H9 (cell line): ENCODE measurements at regions not wholly inside any gene's neighbourhood (a gene's known extent, or its start where the extent isn't known, plus 50 kb on each side); places are given as distances from the start of the nearest gene placed in this dataset.

Source experiments
- DNase-seq: peaks from one replicate; pipeline ENCODE4 v3.0.0-alpha.2; 2017
- H2AFZ ChIP-seq: one replicate; pipeline ENCODE4 v1.6.1; 2013; ENCODE audit warnings: mild to moderate bottlenecking, low read length, control low read depth, moderate library complexity
- H2AK5ac ChIP-seq: 2 replicates; pipeline ENCODE4 v1.6.1; 2013; ENCODE audit warnings: low read length, control low read depth, mixed read lengths; ENCODE audit not compliant: insufficient read length
- H2BK120ac ChIP-seq: one replicate; pipeline ENCODE4 v1.6.1; 2013; ENCODE audit warnings: low read depth, mild to moderate bottlenecking, low read length, control low read depth, inconsistent platforms; ENCODE audit not compliant: poor library complexity, severe bottlenecking
- H2BK12ac ChIP-seq: 2 replicates; pipeline ENCODE4 v1.6.1; 2013; ENCODE audit warnings: low read length, control low read depth, mixed read lengths, low read depth; ENCODE audit not compliant: insufficient read length
- H2BK15ac ChIP-seq: 2 replicates; pipeline ENCODE4 v1.6.1; 2013; ENCODE audit warnings: low read depth, low read length, control low read depth
- H2BK20ac ChIP-seq: one replicate; pipeline ENCODE4 v1.6.1; 2013; ENCODE audit warnings: low read depth, mild to moderate bottlenecking, low read length, control low read depth, inconsistent platforms; ENCODE audit not compliant: poor library complexity, severe bottlenecking
- H2BK5ac ChIP-seq: 2 replicates; pipeline ENCODE4 v1.6.1; 2013; ENCODE audit warnings: low read length, control low read depth, mixed read lengths; ENCODE audit not compliant: insufficient read length
- H3K14ac ChIP-seq: 2 replicates; pipeline ENCODE4 v1.6.1; 2013; ENCODE audit warnings: low read length, control low read depth; ENCODE audit not compliant: insufficient read depth
- H3K18ac ChIP-seq: 2 replicates; pipeline ENCODE4 v1.6.1; 2013; ENCODE audit warnings: low read depth, mild to moderate bottlenecking, mixed read lengths, low read length, control low read depth; ENCODE audit not compliant: insufficient read length
- H3K23ac ChIP-seq: 2 replicates; pipeline ENCODE4 v1.6.1; 2013; ENCODE audit warnings: low read length, control low read depth, mixed read lengths, low read depth; ENCODE audit not compliant: insufficient read length
- H3K23me2 ChIP-seq: 2 replicates; pipeline ENCODE4 v1.6.1; 2013; ENCODE audit warnings: low read depth, mild to moderate bottlenecking, mixed read lengths, low read length, control low read depth; ENCODE audit not compliant: insufficient read length, poor library complexity, severe bottlenecking
- H3K27ac ChIP-seq: 2 replicates; pipeline ENCODE4 v1.5.1; 2013; ENCODE audit warnings: low read length, control low read depth, mixed read lengths, low read depth; ENCODE audit not compliant: insufficient read length
- H3K27me3 ChIP-seq: 2 replicates; pipeline ENCODE4 v1.6.1; 2013; ENCODE audit warnings: low read length, control low read depth, inconsistent platforms; ENCODE audit not compliant: insufficient read depth
- H3K4ac ChIP-seq: 2 replicates; pipeline ENCODE4 v1.6.1; 2013; ENCODE audit warnings: low read depth, mild to moderate bottlenecking, control low read depth, inconsistent platforms, low read length, moderate library complexity
- H3K4me1 ChIP-seq: 2 replicates; pipeline ENCODE4 v1.6.1; 2013; ENCODE audit warnings: low read length, control low read depth, inconsistent platforms; ENCODE audit not compliant: insufficient read depth
- H3K4me2 ChIP-seq: 2 replicates; pipeline ENCODE4 v1.6.1; 2013; ENCODE audit warnings: low read length, control low read depth, mixed read lengths; ENCODE audit not compliant: insufficient read length, insufficient read depth
- H3K56ac ChIP-seq: 2 replicates; pipeline ENCODE4 v1.6.1; 2013; ENCODE audit warnings: low read depth, mild to moderate bottlenecking, mixed read lengths, low read length, control low read depth; ENCODE audit not compliant: insufficient read length
- H3K79me1 ChIP-seq: 2 replicates; pipeline ENCODE4 v1.6.1; 2013; ENCODE audit warnings: low read depth, mild to moderate bottlenecking, moderate library complexity, low read length, control low read depth, inconsistent platforms; ENCODE audit not compliant: insufficient read depth, poor library complexity, severe bottlenecking
- H3K79me2 ChIP-seq: 2 replicates; pipeline ENCODE4 v1.6.1; 2013; ENCODE audit warnings: low read length, control low read depth, inconsistent platforms; ENCODE audit not compliant: insufficient read depth
- H3K9ac ChIP-seq: 2 replicates; pipeline ENCODE4 v1.6.1; 2013; ENCODE audit warnings: low read length, control low read depth, mixed read lengths; ENCODE audit not compliant: insufficient read length; ENCODE audit errors: extremely low read depth
- H3K9me3 ChIP-seq: one replicate; pipeline ENCODE4 v1.6.1; 2013; ENCODE audit warnings: low read depth, low read length, inconsistent platforms; ENCODE audit not compliant: control insufficient read depth
- H3T11ph ChIP-seq: one replicate; pipeline ENCODE4 v1.6.1; 2013; ENCODE audit warnings: mild to moderate bottlenecking, low read length, control low read depth, inconsistent platforms
- H4K20me1 ChIP-seq: one replicate; pipeline ENCODE4 v1.6.1; 2013; ENCODE audit not compliant: control insufficient read depth, insufficient read length, insufficient read depth
- H4K5ac ChIP-seq: 2 replicates; pipeline ENCODE4 v1.6.1; 2013; ENCODE audit warnings: low read depth, mild to moderate bottlenecking, mixed read lengths, low read length, control low read depth; ENCODE audit not compliant: insufficient read length
- H4K8ac ChIP-seq: replicated peaks from 2 replicates; pipeline ENCODE4 v1.6.1; 2013; ENCODE audit warnings: low read length, control low read depth, mixed read lengths, low read depth; ENCODE audit not compliant: insufficient read length
- H4K91ac ChIP-seq: 2 replicates; pipeline ENCODE4 v1.6.1; 2013; ENCODE audit warnings: low read depth, mild to moderate bottlenecking, moderate library complexity, mixed read lengths, low read length, control low read depth; ENCODE audit not compliant: insufficient read length
- H3K27ac Mint-ChIP-seq, 3 experiments: 2 replicates in 2 of 3; 3 replicates in 1 of 3; pipeline ENCODE4 v1.8.0; 2020 to 2021; ENCODE audit warnings: mixed read lengths in 3 of 3, mild to moderate bottlenecking in 1 of 3, moderate library complexity in 1 of 3
- H3K27me3 Mint-ChIP-seq: 2 replicates; pipeline ENCODE4 v1.8.0; 2021; ENCODE audit warnings: low read depth, mild to moderate bottlenecking, moderate library complexity, mixed read lengths
- H3K36me3 Mint-ChIP-seq, 3 experiments: 2 replicates in 2 of 3; 3 replicates in 1 of 3; pipeline ENCODE4 v1.8.0; 2020 to 2021; ENCODE audit warnings: low read depth in 3 of 3, mixed read lengths in 3 of 3; ENCODE audit not compliant: insufficient read depth in 1 of 3
- H3K4me1 Mint-ChIP-seq, 2 experiments: 2 replicates each; pipeline ENCODE4 v1.8.0; 2020; ENCODE audit warnings: mixed read lengths in 2 of 2
- H3K4me3 Mint-ChIP-seq, 2 experiments: 2 replicates in 1 of 2; 3 replicates in 1 of 2; pipeline ENCODE4 v1.8.0; 2020 to 2021; ENCODE audit warnings: mild to moderate bottlenecking in 2 of 2, mixed read lengths in 2 of 2, moderate library complexity in 1 of 2
- H3K9me3 Mint-ChIP-seq, 2 experiments: 2 replicates in 1 of 2; 3 replicates in 1 of 2; pipeline ENCODE4 v1.8.0; 2020; ENCODE audit warnings: mild to moderate bottlenecking in 2 of 2, mixed read lengths in 2 of 2, moderate library complexity in 1 of 2
- CTCF ChIP-seq: fragments of 200-600 bp; sonication (generic); conservative IDR thresholded peaks from 3 replicates; pipeline ENCODE4 v1.8.0; 2021; ENCODE audit warnings: antibody characterized with exemption, mild to moderate bottlenecking
- WGBS: extraction: QIAGEN DNeasy Blood & Tissue Kit; methylation state at CpG from one replicate; pipeline ENCODE4 v1.1.7; 2013; ENCODE audit warnings: missing lambda C conversion rate, low lambda C conversion rate, mixed read lengths; ENCODE audit not compliant: insufficient read length; ENCODE audit errors: extremely low coverage; 5-methylcytosine and 5-hydroxymethylcytosine counted together

- Histone ChIP-seq H3K4me1 (peaks cover 3% of the 10 kb centered on the region; the same call in 1 of the 2 replicates), H2AK5ac (no peak overlapping the region), H4K5ac (no peak overlapping the region), H4K8ac (no peak overlapping the region), H3K4ac (no peak overlapping the region), H3K27me3 (no peaks in the 10 kb centered on the region), H3K14ac (no peak overlapping the region), H3K79me1 (no peaks in the 10 kb centered on the region), H3K27ac (no peak overlapping the region), H2BK5ac (no peak overlapping the region), H3K9ac (no peak overlapping the region), H2BK20ac (no peak overlapping the region), H3K56ac (no peak overlapping the region), H4K20me1 (no peaks in the 10 kb centered on the region), H2AFZ (no peak overlapping the region), H3K23ac (no peak overlapping the region), H2BK12ac (no peak overlapping the region), H2BK120ac (no peak overlapping the region), H3K9me3 (no peaks in the 10 kb centered on the region), H3K4me2 (no peak overlapping the region), H3T11ph (no peak overlapping the region), H3K18ac (no peak overlapping the region), H4K91ac (no peak overlapping the region), H3K23me2 (no peaks in the 10 kb centered on the region), H3K79me2 (no peaks in the 10 kb centered on the region), H2BK15ac (no peak overlapping the region)
- H3K9me3 Mint-ChIP-seq, result peaks cover 5 to 8% of the 10 kb centered on the region in 2 experiments; a peak in 4 of 5 replicates
- TF ChIP-seq CTCF, result no peak
- DNase-seq, result no peak
- no peaks in the 10 kb centered on the region; the same call in 1 of the 2 replicates for H3K27me3 Mint-ChIP-seq
- no peak overlapping the region for H3K4me3 Mint-ChIP-seq
- H3K27ac Mint-ChIP-seq, result no peak overlapping the region; a peak in 1 of 7 replicates
- peaks cover 0 to 15% (median 2%) of the 10 kb centered on the region in 3 experiments; a peak in 3 of 7 replicates for H3K36me3 Mint-ChIP-seq
- H3K4me1 Mint-ChIP-seq, result peaks cover 8 to 10% of the 10 kb centered on the region in 2 experiments
- WGBS, result no CpG with 5 or more reads among the region's 5 CpGs
Measured at GRCh38 chr1:78437396-78437795, 53.4 kb upstream of the PTGFR start.
